ENCODE measurements at regions not wholly inside any gene's neighbourhood (a gene's known extent, or its start where the extent isn't known, plus 50 kb on each side); places are given as distances from the start of the nearest gene placed in this dataset.
"Not testable (repeated sequence)": the region's sequence is repeated elsewhere in the genome, so short reads cannot be mapped to it uniquely, and the experiment has no call there.

DNA sequence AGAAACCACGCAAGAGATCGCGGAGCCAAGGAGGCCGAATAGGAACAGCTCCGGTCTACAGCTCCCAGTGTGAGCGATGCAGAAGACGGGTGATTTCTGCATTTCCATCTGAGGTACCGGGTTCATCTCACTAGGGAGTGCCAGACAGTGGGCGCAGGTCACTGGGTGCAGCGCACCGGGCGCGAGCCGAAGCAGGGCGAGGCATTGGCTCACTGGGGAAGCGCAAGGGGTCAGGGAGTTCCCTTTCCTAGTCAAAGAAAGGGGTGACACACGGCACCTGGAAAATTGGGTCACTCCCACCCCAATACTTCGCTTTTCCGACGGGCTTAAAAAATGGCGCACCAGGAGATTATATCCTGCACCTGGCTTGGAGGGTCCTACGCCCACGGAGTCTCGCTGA, 94.9 kb upstream of the NEK3 start:
- H3K27ac Mint-ChIP-seq (ENCODE audit: unreplicated experiment); H3K9ac ChIP-seq (ENCODE audit: low read length); DNase-seq (ENCODE audit: low read depth); H3K36me3 ChIP-seq (ENCODE audit: insufficient read depth, low read length); H3K4me3 Mint-ChIP-seq (ENCODE audit: unreplicated experiment); H3K79me2 ChIP-seq (ENCODE audit: insufficient read depth, low read length); H2AFZ ChIP-seq (ENCODE audit: low read depth, low read length); H3K4me2 ChIP-seq (ENCODE audit: low read length); H3K4me1 Mint-ChIP-seq (ENCODE audit: low read depth, unreplicated experiment); H3K27me3 Mint-ChIP-seq (ENCODE audit: low read depth, unreplicated experiment); H3K4me3 ChIP-seq (ENCODE audit: insufficient read depth, low read depth, low read length); H4K20me1 ChIP-seq (ENCODE audit: insufficient read depth, low read length); H3K9me3 ChIP-seq (ENCODE audit: insufficient read depth, low read depth, low read length); FAIRE-seq; H3K9me3 Mint-ChIP-seq (ENCODE audit: unreplicated experiment); H3K27me3 ChIP-seq (ENCODE audit: insufficient read depth, low read length); H3K36me3 Mint-ChIP-seq (ENCODE audit: low read depth, unreplicated experiment); H3K4me1 ChIP-seq (ENCODE audit: insufficient read depth, low read length); H3K27ac ChIP-seq (ENCODE audit: low read depth, low read length): not testable (repeated sequence)

DNA sequence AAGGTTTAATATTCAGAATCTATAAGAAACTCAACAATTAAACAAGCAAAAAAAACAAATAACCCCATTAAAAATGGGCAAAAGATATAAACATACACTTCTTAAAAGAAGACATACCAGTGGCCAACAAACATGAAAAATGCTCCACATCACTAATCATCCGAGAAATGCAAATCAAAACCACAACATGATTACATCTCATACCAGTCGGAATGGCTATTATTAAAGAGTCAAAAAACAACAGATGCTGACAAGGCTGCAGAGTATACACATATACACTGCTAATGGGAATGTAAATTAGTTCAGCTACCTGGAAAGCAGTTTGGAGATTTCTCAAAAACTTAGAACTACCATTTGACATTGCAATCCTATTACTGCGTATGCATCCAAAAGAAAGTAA, 81.4 kb upstream of the NEK3 start:
- FAIRE-seq = peak; percentile 26

DNA sequence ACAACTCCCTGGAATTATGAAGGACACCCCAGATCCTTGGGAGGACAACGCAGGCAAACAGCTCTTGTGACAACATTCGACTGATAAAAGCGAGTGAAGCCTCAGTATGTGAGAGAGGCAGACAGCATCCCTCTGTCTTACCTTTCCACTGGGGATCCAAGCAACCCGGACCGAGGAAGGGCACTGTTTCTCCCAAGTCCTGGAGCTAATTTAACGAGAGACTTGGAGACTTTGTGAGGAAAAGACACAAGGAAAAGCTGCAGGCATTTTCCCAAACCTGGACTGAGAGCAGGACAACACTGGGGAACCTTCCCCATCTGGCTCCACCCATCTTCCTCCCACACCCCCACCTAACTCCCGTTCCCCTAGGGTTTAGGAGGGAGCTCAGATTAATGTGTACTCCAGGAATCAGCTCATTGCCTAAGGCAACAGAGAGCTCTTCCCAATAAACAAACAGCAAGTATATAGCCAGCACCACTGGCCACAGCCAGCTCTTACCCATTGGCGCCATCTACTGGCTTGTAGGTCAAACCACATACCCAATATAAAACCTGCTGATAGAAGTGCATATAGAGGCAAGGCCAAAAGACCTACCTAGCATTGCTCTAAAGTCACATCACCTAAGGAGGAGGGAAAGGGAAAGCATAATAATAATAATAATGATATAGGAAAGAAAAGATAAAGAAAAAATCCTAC, 76.7 kb upstream of the NEK3 start:
- not testable (repeated sequence) for H3K9me3 Mint-ChIP-seq (ENCODE audit: unreplicated experiment); H3K27me3 ChIP-seq (ENCODE audit: insufficient read depth, low read length); H3K4me1 Mint-ChIP-seq (ENCODE audit: low read depth, unreplicated experiment); H3K4me1 ChIP-seq (ENCODE audit: insufficient read depth, low read length); H3K9ac ChIP-seq (ENCODE audit: low read length); H3K79me2 ChIP-seq (ENCODE audit: insufficient read depth, low read length); H3K36me3 Mint-ChIP-seq (ENCODE audit: low read depth, unreplicated experiment); H3K27me3 Mint-ChIP-seq (ENCODE audit: low read depth, unreplicated experiment); H4K20me1 ChIP-seq (ENCODE audit: insufficient read depth, low read length); H3K27ac Mint-ChIP-seq (ENCODE audit: unreplicated experiment); FAIRE-seq; H3K4me2 ChIP-seq (ENCODE audit: low read length); H3K9me3 ChIP-seq (ENCODE audit: insufficient read depth, low read depth, low read length); H3K4me3 ChIP-seq (ENCODE audit: insufficient read depth, low read depth, low read length); H2AFZ ChIP-seq (ENCODE audit: low read depth, low read length); H3K4me3 Mint-ChIP-seq (ENCODE audit: unreplicated experiment); H3K27ac ChIP-seq (ENCODE audit: low read depth, low read length); H3K36me3 ChIP-seq (ENCODE audit: insufficient read depth, low read length)
- DNase-seq (ENCODE audit: low read depth) = peak; percentile 43
- peak; percentile 25 for TF ChIP-seq CTCF (IDR thresholded peaks at IDR 0.05; ENCODE audit: insufficient read depth, low read depth, low read length)

More for the DNA sequence above, 81.4 kb upstream of the NEK3 start:
- not testable (repeated sequence) for H2AFZ ChIP-seq (ENCODE audit: low read depth, low read length); H3K27ac ChIP-seq (ENCODE audit: low read depth, low read length); H3K9me3 Mint-ChIP-seq (ENCODE audit: unreplicated experiment); H3K4me2 ChIP-seq (ENCODE audit: low read length); H3K36me3 Mint-ChIP-seq (ENCODE audit: low read depth, unreplicated experiment); H3K36me3 ChIP-seq (ENCODE audit: insufficient read depth, low read length); DNase-seq (ENCODE audit: low read depth); H3K27me3 Mint-ChIP-seq (ENCODE audit: low read depth, unreplicated experiment); H3K4me1 ChIP-seq (ENCODE audit: insufficient read depth, low read length); H3K4me1 Mint-ChIP-seq (ENCODE audit: low read depth, unreplicated experiment); H3K79me2 ChIP-seq (ENCODE audit: insufficient read depth, low read length); H3K9me3 ChIP-seq (ENCODE audit: insufficient read depth, low read depth, low read length); H3K4me3 ChIP-seq (ENCODE audit: insufficient read depth, low read depth, low read length); H3K9ac ChIP-seq (ENCODE audit: low read length); H3K27ac Mint-ChIP-seq (ENCODE audit: unreplicated experiment); H3K4me3 Mint-ChIP-seq (ENCODE audit: unreplicated experiment); H3K27me3 ChIP-seq (ENCODE audit: insufficient read depth, low read length); H4K20me1 ChIP-seq (ENCODE audit: insufficient read depth, low read length)

DNA sequence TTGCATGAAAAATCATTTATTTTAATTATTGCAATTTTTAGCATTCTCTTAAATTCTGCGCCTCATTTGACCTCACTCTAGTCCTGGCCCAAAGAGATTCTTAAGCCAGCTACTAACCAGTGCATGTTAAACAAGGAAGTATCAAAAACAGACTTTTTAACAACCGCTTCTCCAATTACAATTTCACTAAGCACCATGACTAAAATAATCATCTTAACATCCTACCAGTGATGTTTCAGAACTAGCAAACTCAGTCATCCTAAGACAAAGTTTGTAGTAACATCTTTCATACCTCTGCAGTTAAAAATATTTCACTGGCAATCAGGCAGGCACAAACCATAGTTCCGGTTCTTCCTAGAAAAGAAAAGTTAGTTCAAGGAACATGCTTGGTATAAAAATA, 75.5 kb upstream of the NEK3 start:
- H3K36me3 Mint-ChIP-seq (ENCODE audit: low read depth, unreplicated experiment); H3K79me2 ChIP-seq (ENCODE audit: insufficient read depth, low read length); H3K4me1 Mint-ChIP-seq (ENCODE audit: low read depth, unreplicated experiment); H3K4me3 ChIP-seq (ENCODE audit: insufficient read depth, low read depth, low read length); H3K4me2 ChIP-seq (ENCODE audit: low read length); H3K27ac Mint-ChIP-seq (ENCODE audit: unreplicated experiment); H3K27me3 Mint-ChIP-seq (ENCODE audit: low read depth, unreplicated experiment); H3K9me3 ChIP-seq (ENCODE audit: insufficient read depth, low read depth, low read length); H3K4me1 ChIP-seq (ENCODE audit: insufficient read depth, low read length); H3K27me3 ChIP-seq (ENCODE audit: insufficient read depth, low read length); DNase-seq (ENCODE audit: low read depth); FAIRE-seq; H3K4me3 Mint-ChIP-seq (ENCODE audit: unreplicated experiment); H3K27ac ChIP-seq (ENCODE audit: low read depth, low read length); H3K9me3 Mint-ChIP-seq (ENCODE audit: unreplicated experiment); H4K20me1 ChIP-seq (ENCODE audit: insufficient read depth, low read length); H3K9ac ChIP-seq (ENCODE audit: low read length); H2AFZ ChIP-seq (ENCODE audit: low read depth, low read length); H3K36me3 ChIP-seq (ENCODE audit: insufficient read depth, low read length): not testable (repeated sequence)

- not testable (repeated sequence) for H3K36me3 ChIP-seq (ENCODE audit: insufficient read depth, low read length); H4K20me1 ChIP-seq (ENCODE audit: insufficient read depth, low read length); H3K4me1 Mint-ChIP-seq (ENCODE audit: low read depth, unreplicated experiment); H3K4me2 ChIP-seq (ENCODE audit: low read length); H3K4me1 ChIP-seq (ENCODE audit: insufficient read depth, low read length); H3K4me3 ChIP-seq (ENCODE audit: insufficient read depth, low read depth, low read length); H3K36me3 Mint-ChIP-seq (ENCODE audit: low read depth, unreplicated experiment); H3K9me3 ChIP-seq (ENCODE audit: insufficient read depth, low read depth, low read length); H3K4me3 Mint-ChIP-seq (ENCODE audit: unreplicated experiment); H3K9me3 Mint-ChIP-seq (ENCODE audit: unreplicated experiment); H3K27ac Mint-ChIP-seq (ENCODE audit: unreplicated experiment); H3K27ac ChIP-seq (ENCODE audit: low read depth, low read length); H2AFZ ChIP-seq (ENCODE audit: low read depth, low read length); H3K27me3 ChIP-seq (ENCODE audit: insufficient read depth, low read length); H3K27me3 Mint-ChIP-seq (ENCODE audit: low read depth, unreplicated experiment); H3K9ac ChIP-seq (ENCODE audit: low read length); FAIRE-seq; DNase-seq (ENCODE audit: low read depth); H3K79me2 ChIP-seq (ENCODE audit: insufficient read depth, low read length)
Observed at GRCh38 chr13:52223063-52223462, 63.7 kb upstream of the NEK3 start.

All from astrocyte (in vitro differentiated cells and primary cell).